HG03103 (cell line): ENCODE measurements at regions not wholly inside any gene's neighbourhood (a gene's known extent, or its start where the extent isn't known, plus 50 kb on each side); places are given as distances from the start of the nearest gene placed in this dataset.
"Not testable (repeated sequence)": the region's sequence is repeated elsewhere in the genome, so short reads cannot be mapped to it uniquely, and the experiment has no call there.

Source experiments
- ATAC-seq: cut with Tn5 transposase; IDR thresholded peaks from one replicate; pipeline ENCODE4 v1.9.1; 2021; ENCODE audit warnings: low read depth; ENCODE audit not compliant: unreplicated experiment

GRCh38 chr4:66872661-66873060 is 672.6 kb downstream of the CENPC start:
- ATAC-seq, result no peak

- ATAC-seq, result no peak
Observed at GRCh38 chr4:66863481-66863880, 681.8 kb downstream of the CENPC start.

- ATAC-seq, result no peak
Observed at GRCh38 chr4:66855956-66856355, 689.3 kb downstream of the CENPC start.

GRCh38 chr4:66853845-66854244 is 691.5 kb downstream of the CENPC start:
- ATAC-seq, result no peak

GRCh38 chr4:66852843-66853242 is 692.5 kb downstream of the CENPC start:
- ATAC-seq, result no peak

- ATAC-seq, result no peak
Observed at GRCh38 chr4:66849596-66849995, 695.7 kb downstream of the CENPC start.

- no peak for ATAC-seq
Observed at GRCh38 chr4:66842724-66843088, 702.6 kb downstream of the CENPC start.

- ATAC-seq, result no peak
Observed at GRCh38 chr4:66842026-66842723, 703.1 kb downstream of the CENPC start.

- ATAC-seq, result no peak
Observed at GRCh38 chr4:66840178-66840577, 705.1 kb downstream of the CENPC start.

- ATAC-seq, result no peak
Observed at GRCh38 chr4:66837279-66837922, 707.9 kb downstream of the CENPC start.

GRCh38 chr4:66829310-66829709 is 716.0 kb downstream of the CENPC start:
- ATAC-seq, result no peak

GRCh38 chr4:66820681-66821080 is 724.6 kb downstream of the CENPC start:
- no peak for ATAC-seq

- ATAC-seq, result no peak
Observed at GRCh38 chr4:66814277-66814676, 731.0 kb downstream of the CENPC start.

- ATAC-seq, result no peak
Observed at GRCh38 chr4:66805582-66805981, 739.7 kb downstream of the CENPC start.

- no peak for ATAC-seq
Observed at GRCh38 chr4:66804979-66805378, 740.3 kb downstream of the CENPC start.

- no peak for ATAC-seq
Observed at GRCh38 chr4:66797608-66798007, 747.7 kb downstream of the CENPC start.

- no peak for ATAC-seq
Observed at GRCh38 chr4:66795724-66796123, 749.6 kb downstream of the CENPC start.

- no peak for ATAC-seq
Observed at GRCh38 chr4:66794390-66795034, 750.8 kb downstream of the CENPC start.

- no peak for ATAC-seq
Observed at GRCh38 chr4:66791686-66792085, 753.6 kb downstream of the CENPC start.

- ATAC-seq, result no peak
Observed at GRCh38 chr4:66785479-66785878, 759.8 kb downstream of the CENPC start.

- ATAC-seq, result not testable (repeated sequence)
Observed at GRCh38 chr4:66782751-66783150, 762.6 kb downstream of the CENPC start.

- no peak for ATAC-seq
Observed at GRCh38 chr4:66777097-66777496, 768.2 kb downstream of the CENPC start.
